Vagina (tissue), 2 donors: ENCODE measurements at regions not wholly inside any gene's neighbourhood (a gene's known extent, or its start where the extent isn't known, plus 50 kb on each side); places are given as distances from the start of the nearest gene placed in this dataset.

ENCODE experiments used
- POLR2A ChIP-seq, 2 donors: fragments of 450-650 bp; IDR thresholded peaks; one replicate each; pipeline ENCODE4 v1.6.1; 2017; ENCODE audit warnings: antibody characterized with exemption in 2 of 2, mild to moderate bottlenecking in 2 of 2, moderate library complexity in 2 of 2
- TF ChIP-seq, protein P1 (sequence below), 3 experiments: fragments of 450-650 bp in 2 of 3; fragments of 200-600 bp in 1 of 3; sonication (generic) in 1 of 3; IDR thresholded peaks; one replicate each; pipeline ENCODE4 v1.5.1; 2017 to 2019; ENCODE audit warnings: antibody characterized with exemption in 3 of 3, mild to moderate bottlenecking in 2 of 3, moderate library complexity in 2 of 3

DNA sequence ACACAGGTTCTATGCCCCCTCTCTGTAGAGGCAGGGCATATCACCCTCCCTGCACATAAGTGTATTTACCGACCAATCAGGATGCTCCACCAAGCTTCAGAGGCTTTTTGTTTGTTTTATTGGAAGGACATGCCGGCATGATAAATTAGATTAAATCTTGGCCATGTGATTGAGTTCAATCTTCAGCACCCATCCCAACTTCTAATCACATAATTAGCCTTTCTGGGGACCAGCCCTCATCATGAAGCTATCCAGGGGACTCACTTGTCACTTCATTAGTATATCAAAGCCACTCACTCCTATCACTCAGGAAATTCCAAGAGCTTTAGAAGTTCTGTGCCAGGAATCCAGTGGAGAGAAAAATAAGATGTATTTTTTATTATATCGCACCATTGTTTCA, 158.6 kb upstream of the SYT4 start:
- TF ChIP-seq POLR2A (IDR thresholded peaks at IDR 0.05), result no peak
- TF ChIP-seq, protein P1, sequence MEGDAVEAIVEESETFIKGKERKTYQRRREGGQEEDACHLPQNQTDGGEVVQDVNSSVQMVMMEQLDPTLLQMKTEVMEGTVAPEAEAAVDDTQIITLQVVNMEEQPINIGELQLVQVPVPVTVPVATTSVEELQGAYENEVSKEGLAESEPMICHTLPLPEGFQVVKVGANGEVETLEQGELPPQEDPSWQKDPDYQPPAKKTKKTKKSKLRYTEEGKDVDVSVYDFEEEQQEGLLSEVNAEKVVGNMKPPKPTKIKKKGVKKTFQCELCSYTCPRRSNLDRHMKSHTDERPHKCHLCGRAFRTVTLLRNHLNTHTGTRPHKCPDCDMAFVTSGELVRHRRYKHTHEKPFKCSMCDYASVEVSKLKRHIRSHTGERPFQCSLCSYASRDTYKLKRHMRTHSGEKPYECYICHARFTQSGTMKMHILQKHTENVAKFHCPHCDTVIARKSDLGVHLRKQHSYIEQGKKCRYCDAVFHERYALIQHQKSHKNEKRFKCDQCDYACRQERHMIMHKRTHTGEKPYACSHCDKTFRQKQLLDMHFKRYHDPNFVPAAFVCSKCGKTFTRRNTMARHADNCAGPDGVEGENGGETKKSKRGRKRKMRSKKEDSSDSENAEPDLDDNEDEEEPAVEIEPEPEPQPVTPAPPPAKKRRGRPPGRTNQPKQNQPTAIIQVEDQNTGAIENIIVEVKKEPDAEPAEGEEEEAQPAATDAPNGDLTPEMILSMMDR (IDR thresholded peaks at IDR 0.05), result no peak
